GM18498 (cell line): ENCODE measurements at regions not wholly inside any gene's neighbourhood (a gene's known extent, or its start where the extent isn't known, plus 50 kb on each side); places are given as distances from the start of the nearest gene placed in this dataset.
"Not testable (repeated sequence)": the region's sequence is repeated elsewhere in the genome, so short reads cannot be mapped to it uniquely, and the experiment has no call there.

Source experiments
- ATAC-seq: cut with Tn5 transposase; IDR thresholded peaks from one replicate; pipeline ENCODE4 v1.9.1; 2021; ENCODE audit warnings: mild to moderate bottlenecking, moderate library complexity; ENCODE audit not compliant: unreplicated experiment

DNA sequence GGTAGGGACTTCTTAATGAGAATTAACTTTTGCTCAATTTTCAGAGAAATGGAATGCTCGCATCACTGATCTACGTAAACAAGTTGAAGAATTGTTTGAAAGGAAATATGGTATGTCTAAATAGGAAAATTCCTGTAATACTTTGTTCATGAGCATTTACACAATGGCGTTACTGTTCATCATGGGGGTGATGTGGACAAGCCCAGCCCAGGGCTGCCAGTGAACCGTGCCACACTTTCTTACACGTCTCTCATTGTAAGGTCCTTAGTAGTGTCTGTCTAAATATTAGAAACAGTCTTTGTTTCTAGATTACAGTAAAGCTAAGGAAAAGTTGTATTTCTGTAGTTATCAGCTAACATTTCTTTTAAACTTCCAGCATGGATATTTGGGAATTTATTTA is 91.0 kb upstream of the SPDYE9 start:
- not testable (repeated sequence) for ATAC-seq

DNA sequence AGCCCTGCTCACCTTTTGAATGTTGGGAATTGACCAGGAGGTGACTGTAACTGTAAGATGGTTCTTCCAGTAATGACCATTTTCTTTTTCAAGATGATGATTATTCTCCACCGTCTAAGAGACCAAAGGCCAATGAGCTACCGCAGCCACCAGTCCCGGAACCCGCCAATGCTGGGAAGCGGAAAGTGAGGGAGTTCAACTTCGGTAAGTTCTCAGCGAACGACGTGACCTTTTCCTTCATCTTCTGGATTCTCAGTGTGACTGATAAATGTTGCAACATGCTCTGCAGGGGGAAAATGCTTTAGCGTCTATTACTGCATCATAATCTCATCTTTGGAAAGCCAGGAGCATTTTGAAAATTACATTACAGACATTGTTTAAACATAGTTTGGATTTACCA is 89.5 kb upstream of the SPDYE9 start:
- ATAC-seq: not testable (repeated sequence)

- ATAC-seq: not testable (repeated sequence)
Observed at GRCh38 chr7:73170902-73171301, 85.1 kb upstream of the SPDYE9 start.

GRCh38 chr7:73170415-73170814 is 84.6 kb upstream of the SPDYE9 start:
- ATAC-seq: not testable (repeated sequence)

- ATAC-seq: not testable (repeated sequence)
Observed at GRCh38 chr7:73166152-73166551, 80.3 kb upstream of the SPDYE9 start.

DNA sequence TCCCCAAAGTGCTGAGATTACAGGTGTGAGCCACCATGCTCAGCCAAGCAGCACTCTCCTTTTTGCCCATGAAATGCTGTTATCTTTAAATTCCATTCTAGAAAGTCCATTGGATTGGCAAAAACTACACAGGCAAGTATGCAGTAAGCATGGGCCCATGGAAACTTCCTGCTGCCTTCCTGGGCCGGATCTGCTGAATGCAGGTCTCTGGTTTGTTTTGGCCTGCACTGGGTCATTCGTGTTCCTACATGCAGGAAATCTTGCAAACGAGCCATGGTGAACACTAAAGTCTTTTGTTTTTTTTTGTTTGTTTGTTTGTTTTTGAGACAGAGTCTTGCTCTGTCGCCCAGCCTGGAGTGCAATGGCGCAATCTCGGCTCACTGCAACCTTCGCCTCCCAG is 76.8 kb upstream of the SPDYE9 start:
- not testable (repeated sequence) for ATAC-seq

DNA sequence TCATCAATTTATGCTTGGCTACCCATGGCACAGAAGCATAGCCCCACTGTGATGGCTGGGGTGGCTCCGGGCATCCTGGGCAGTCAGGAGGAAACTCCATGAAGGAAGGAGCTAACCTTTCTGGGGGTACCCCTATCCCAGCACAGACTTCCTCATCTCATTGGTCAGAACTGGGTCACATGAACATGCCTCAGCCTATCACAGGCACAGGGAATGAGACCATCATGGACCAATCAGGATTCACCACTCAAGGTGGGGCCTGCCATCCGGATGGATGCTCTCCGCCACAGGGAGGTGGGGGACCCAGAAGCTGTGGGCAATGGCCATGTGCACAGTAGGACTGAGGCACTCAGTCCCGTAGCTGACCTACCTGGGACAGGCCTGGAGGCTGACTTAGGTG is 75.9 kb upstream of the SPDYE9 start:
- not testable (repeated sequence) for ATAC-seq

GRCh38 chr7:73157169-73157661 is 71.4 kb upstream of the SPDYE9 start:
- ATAC-seq: not testable (repeated sequence)

DNA sequence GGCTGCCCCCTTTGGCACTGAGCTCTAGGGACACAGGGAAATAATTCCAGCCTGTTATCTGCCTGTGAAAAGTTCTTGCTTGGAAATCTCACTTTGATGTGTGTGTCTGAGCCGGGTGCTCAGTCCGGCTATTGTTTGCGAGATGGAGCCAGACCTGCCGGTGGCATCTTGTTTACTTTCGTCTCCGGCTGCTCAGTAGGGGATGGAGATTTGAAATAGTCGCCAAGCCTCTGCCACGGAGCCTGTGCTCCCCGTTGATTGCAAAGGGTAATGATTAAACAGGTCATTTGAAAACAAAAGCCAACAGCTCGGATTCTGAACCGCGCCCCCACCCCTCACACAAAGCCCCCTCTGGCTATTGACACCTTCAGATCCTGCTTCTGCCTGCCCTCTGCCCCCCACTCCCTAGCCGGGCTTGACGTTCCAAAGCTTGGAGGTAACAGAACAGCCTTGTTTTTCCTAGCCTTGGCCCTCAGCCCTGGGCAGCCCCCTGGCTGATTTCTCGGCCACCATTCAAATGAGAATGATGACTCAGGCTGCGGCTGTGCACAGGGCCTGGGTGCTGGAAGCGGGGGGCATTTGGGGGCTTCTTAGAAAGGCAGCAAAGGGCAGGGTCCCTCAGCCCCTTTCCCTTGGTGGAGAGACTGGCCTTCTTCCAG is 70.8 kb upstream of the SPDYE9 start:
- not testable (repeated sequence) for ATAC-seq

- peak; percentile 87 for ATAC-seq
Observed at GRCh38 chr7:73154586-73155038, 68.8 kb upstream of the SPDYE9 start.

DNA sequence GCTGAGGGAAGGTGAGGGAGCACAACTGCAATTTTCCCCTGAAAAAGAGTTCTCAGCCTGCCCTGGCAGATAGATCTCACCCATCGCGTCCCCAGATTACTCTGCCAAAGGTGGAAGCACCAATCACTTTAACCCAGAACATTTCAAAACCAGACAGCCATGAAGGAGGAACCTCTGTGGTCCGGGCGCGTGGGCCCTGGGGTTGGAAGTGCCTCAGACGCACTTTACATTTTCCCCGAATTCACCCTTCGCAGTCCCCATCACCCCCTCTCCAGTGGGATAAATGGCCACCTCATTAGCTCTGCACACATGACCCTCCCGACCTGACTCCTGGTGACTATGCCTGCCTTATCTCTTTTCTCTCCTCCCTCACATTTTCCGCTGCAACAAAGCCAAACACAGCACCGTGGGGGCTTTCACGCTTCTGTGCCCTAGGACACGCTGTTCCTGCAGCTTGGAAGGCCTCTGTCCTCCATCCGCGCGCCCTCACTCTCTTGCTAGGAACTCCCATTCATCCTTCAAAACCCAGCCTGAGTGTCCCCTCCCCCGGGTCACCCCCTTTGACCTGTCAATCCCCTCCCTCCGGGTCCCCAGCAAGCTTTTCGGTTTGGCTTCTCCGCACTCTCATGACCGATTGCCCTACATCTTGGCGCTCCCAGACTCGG is 68.2 kb upstream of the SPDYE9 start:
- ATAC-seq: not testable (repeated sequence)

GRCh38 chr7:73148570-73148969 is 62.7 kb upstream of the SPDYE9 start:
- ATAC-seq: not testable (repeated sequence)

- ATAC-seq: not testable (repeated sequence)
Observed at GRCh38 chr7:73147681-73148080, 61.8 kb upstream of the SPDYE9 start.

DNA sequence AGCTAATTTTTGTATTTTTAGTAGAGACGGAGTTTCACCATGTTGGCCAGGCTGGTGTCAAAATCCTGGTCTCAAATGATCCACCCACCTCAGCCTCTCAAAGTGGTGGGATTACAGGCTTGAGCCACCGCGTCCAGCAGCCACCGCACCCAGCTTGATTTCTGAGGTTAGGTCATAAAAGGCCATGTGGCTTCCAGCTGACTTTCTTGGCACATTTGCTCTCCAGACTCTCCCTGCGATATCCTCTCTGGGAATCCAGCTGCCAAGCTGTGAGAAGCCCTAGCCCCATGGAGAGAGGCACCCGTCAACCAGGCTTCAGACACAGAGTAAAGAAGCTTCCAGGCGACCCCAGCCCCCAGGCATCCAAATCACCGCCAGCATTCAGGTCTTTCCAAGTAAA is 58.2 kb upstream of the SPDYE9 start:
- not testable (repeated sequence) for ATAC-seq

DNA sequence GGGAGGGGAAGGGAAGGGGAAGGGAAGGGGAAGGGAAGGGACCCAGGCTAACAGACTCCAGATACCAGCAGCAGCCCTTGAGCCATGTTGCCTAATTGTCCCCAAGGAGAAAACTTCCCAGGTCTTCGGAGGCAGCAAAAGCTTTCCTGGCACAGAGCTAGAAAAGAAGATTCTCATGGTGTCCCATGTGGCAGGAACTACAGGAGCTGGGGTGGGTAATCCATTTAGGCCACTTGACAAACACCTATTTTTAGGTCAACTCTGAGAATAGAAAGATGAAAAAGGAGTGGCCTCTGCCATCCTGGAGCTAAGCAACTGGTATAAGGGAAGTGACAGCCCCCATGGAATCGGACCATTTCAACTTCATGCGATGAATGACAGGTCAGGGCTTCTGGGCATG is 52.1 kb upstream of the SPDYE9 start:
- ATAC-seq: not testable (repeated sequence)
